ENCODE measurements at regions not wholly inside any gene's neighbourhood (a gene's known extent, or its start where the extent isn't known, plus 50 kb on each side); places are given as distances from the start of the nearest gene placed in this dataset.

GRCh38 chr2:150045601-150046000 is 441.9 kb downstream of the RND3 start:
- no peak overlapping the region for H3K27ac ChIP-seq (ENCODE audit: low read length)
- no CpG with 5 or more reads among the region's 4 CpGs for WGBS (ENCODE audit: insufficient coverage, insufficient read length)
- H3K36me3 ChIP-seq (ENCODE audit: control insufficient read depth, insufficient read depth, low read length): no peaks in the 10 kb centered on the region
- no peaks in the 10 kb centered on the region; the same call in 1 of the 2 replicates for H3K4me1 ChIP-seq (ENCODE audit: control insufficient read depth, insufficient read depth, low read length)
- no peak overlapping the region for H3K4me3 ChIP-seq (ENCODE audit: low read length)
- no peak for DNase-seq (ENCODE audit: low read depth, low spot score)
- H3K27me3 ChIP-seq (ENCODE audit: control insufficient read depth, insufficient read depth, low read length): no peaks in the 10 kb centered on the region
- no peaks in the 10 kb centered on the region for H3K9me3 ChIP-seq (ENCODE audit: control insufficient read depth, insufficient read depth, low read length)

GRCh38 chr2:150043172-150043500 is 444.3 kb downstream of the RND3 start:
- H3K4me1 ChIP-seq (ENCODE audit: control insufficient read depth, insufficient read depth, low read length): no peaks in the 10 kb centered on the region; the same call in 1 of the 2 replicates
- no peaks in the 10 kb centered on the region for H3K27me3 ChIP-seq (ENCODE audit: control insufficient read depth, insufficient read depth, low read length)
- no peaks in the 10 kb centered on the region for H3K36me3 ChIP-seq (ENCODE audit: control insufficient read depth, insufficient read depth, low read length)
- H3K27ac ChIP-seq (ENCODE audit: low read length): no peak overlapping the region
- no peak for DNase-seq (ENCODE audit: low read depth, low spot score)
- no peaks in the 10 kb centered on the region for H3K9me3 ChIP-seq (ENCODE audit: control insufficient read depth, insufficient read depth, low read length)
- no peak overlapping the region for H3K4me3 ChIP-seq (ENCODE audit: low read length)
- WGBS (ENCODE audit: insufficient coverage, insufficient read length): no CpG with 5 or more reads among the region's 2 CpGs

GRCh38 chr2:150042500-150043171 is 444.8 kb downstream of the RND3 start:
- H3K4me3 ChIP-seq (ENCODE audit: low read length): no peak overlapping the region
- H3K36me3 ChIP-seq (ENCODE audit: control insufficient read depth, insufficient read depth, low read length): no peaks in the 10 kb centered on the region
- no peak for DNase-seq (ENCODE audit: low read depth, low spot score)
- WGBS (ENCODE audit: insufficient coverage, insufficient read length): no CpG with 5 or more reads among the region's 5 CpGs
- no peaks in the 10 kb centered on the region for H3K27me3 ChIP-seq (ENCODE audit: control insufficient read depth, insufficient read depth, low read length)
- no peaks in the 10 kb centered on the region; the same call in 1 of the 2 replicates for H3K4me1 ChIP-seq (ENCODE audit: control insufficient read depth, insufficient read depth, low read length)
- no peak overlapping the region for H3K27ac ChIP-seq (ENCODE audit: low read length)
- H3K9me3 ChIP-seq (ENCODE audit: control insufficient read depth, insufficient read depth, low read length): no peaks in the 10 kb centered on the region

GRCh38 chr2:150041722-150042425 is 445.6 kb downstream of the RND3 start:
- Histone ChIP-seq H3K36me3 (ENCODE audit: control insufficient read depth, insufficient read depth, low read length) (no peaks in the 10 kb centered on the region), H3K27me3 (ENCODE audit: control insufficient read depth, insufficient read depth, low read length) (no peaks in the 10 kb centered on the region), H3K4me1 (ENCODE audit: control insufficient read depth, insufficient read depth, low read length) (no peaks in the 10 kb centered on the region; the same call in 1 of the 2 replicates), H3K4me3 (ENCODE audit: low read length) (no peak overlapping the region), H3K27ac (ENCODE audit: low read length) (no peak overlapping the region), H3K9me3 (ENCODE audit: control insufficient read depth, insufficient read depth, low read length) (no peaks in the 10 kb centered on the region)
- WGBS (ENCODE audit: insufficient coverage, insufficient read length): no CpG with 5 or more reads among the region's 8 CpGs
- DNase-seq (ENCODE audit: low read depth, low spot score): no peak

- H3K4me3 ChIP-seq (ENCODE audit: low read length): no peak overlapping the region
- H3K9me3 ChIP-seq (ENCODE audit: control insufficient read depth, insufficient read depth, low read length): no peaks in the 10 kb centered on the region
- DNase-seq (ENCODE audit: low read depth, low spot score): no peak
Measured at GRCh38 chr2:150036622-150037021, 449.0 kb upstream of the MMADHC start.

GRCh38 chr2:150034665-150035064 is 447.1 kb upstream of the MMADHC start:
- H3K4me1 ChIP-seq (ENCODE audit: control insufficient read depth, insufficient read depth, low read length): no peaks in the 10 kb centered on the region
- no peak overlapping the region for H3K4me3 ChIP-seq (ENCODE audit: low read length)
- H3K27me3 ChIP-seq (ENCODE audit: control insufficient read depth, insufficient read depth, low read length): no peaks in the 10 kb centered on the region
- H3K27ac ChIP-seq (ENCODE audit: low read length): no peak overlapping the region
- H3K36me3 ChIP-seq (ENCODE audit: control insufficient read depth, insufficient read depth, low read length): no peaks in the 10 kb centered on the region
- DNase-seq (ENCODE audit: low read depth, low spot score): no peak
- no peaks in the 10 kb centered on the region for H3K9me3 ChIP-seq (ENCODE audit: control insufficient read depth, insufficient read depth, low read length)
- WGBS (ENCODE audit: insufficient coverage, insufficient read length): no CpG with 5 or more reads among the region's 3 CpGs

More at GRCh38 chr2:150036622-150037021, 449.0 kb upstream of the MMADHC start:
- Histone ChIP-seq H3K27ac (ENCODE audit: low read length) (no peak overlapping the region), H3K27me3 (ENCODE audit: control insufficient read depth, insufficient read depth, low read length) (no peaks in the 10 kb centered on the region), H3K4me1 (ENCODE audit: control insufficient read depth, insufficient read depth, low read length) (no peaks in the 10 kb centered on the region), H3K36me3 (ENCODE audit: control insufficient read depth, insufficient read depth, low read length) (no peaks in the 10 kb centered on the region)

GRCh38 chr2:150030436-150031190 is 443.0 kb upstream of the MMADHC start:
- no peak overlapping the region for H3K27ac ChIP-seq (ENCODE audit: low read length)
- no peaks in the 10 kb centered on the region for H3K36me3 ChIP-seq (ENCODE audit: control insufficient read depth, insufficient read depth, low read length)
- DNase-seq (ENCODE audit: low read depth, low spot score): no peak
- no peaks in the 10 kb centered on the region for H3K9me3 ChIP-seq (ENCODE audit: control insufficient read depth, insufficient read depth, low read length)
- no peak overlapping the region for H3K4me3 ChIP-seq (ENCODE audit: low read length)
- WGBS (ENCODE audit: insufficient coverage, insufficient read length): no CpG with 5 or more reads among the region's 3 CpGs
- H3K27me3 ChIP-seq (ENCODE audit: control insufficient read depth, insufficient read depth, low read length): no peaks in the 10 kb centered on the region
- H3K4me1 ChIP-seq (ENCODE audit: control insufficient read depth, insufficient read depth, low read length): no peaks in the 10 kb centered on the region

- H3K27ac ChIP-seq (ENCODE audit: low read length): no peak overlapping the region
- H3K4me3 ChIP-seq (ENCODE audit: low read length): no peak overlapping the region
- no peaks in the 10 kb centered on the region for H3K36me3 ChIP-seq (ENCODE audit: control insufficient read depth, insufficient read depth, low read length)
- H3K27me3 ChIP-seq (ENCODE audit: control insufficient read depth, insufficient read depth, low read length): no peaks in the 10 kb centered on the region
- no peak for DNase-seq (ENCODE audit: low read depth, low spot score)
- WGBS (ENCODE audit: insufficient coverage, insufficient read length): no CpG with 5 or more reads among the region's 2 CpGs
- no peaks in the 10 kb centered on the region for H3K4me1 ChIP-seq (ENCODE audit: control insufficient read depth, insufficient read depth, low read length)
- H3K9me3 ChIP-seq (ENCODE audit: control insufficient read depth, insufficient read depth, low read length): no peaks in the 10 kb centered on the region
Measured at GRCh38 chr2:150028322-150028721, 440.7 kb upstream of the MMADHC start.

GRCh38 chr2:150027164-150027563 is 439.6 kb upstream of the MMADHC start:
- Histone ChIP-seq H3K27ac (ENCODE audit: low read length) (no peak overlapping the region), H3K27me3 (ENCODE audit: control insufficient read depth, insufficient read depth, low read length) (no peaks in the 10 kb centered on the region), H3K36me3 (ENCODE audit: control insufficient read depth, insufficient read depth, low read length) (no peaks in the 10 kb centered on the region), H3K9me3 (ENCODE audit: control insufficient read depth, insufficient read depth, low read length) (no peaks in the 10 kb centered on the region), H3K4me3 (ENCODE audit: low read length) (no peak overlapping the region), H3K4me1 (ENCODE audit: control insufficient read depth, insufficient read depth, low read length) (no peaks in the 10 kb centered on the region)
- no peak for DNase-seq (ENCODE audit: low read depth, low spot score)
- no CpG with 5 or more reads among the region's 4 CpGs for WGBS (ENCODE audit: insufficient coverage, insufficient read length)

GRCh38 chr2:150023663-150024062 is 436.1 kb upstream of the MMADHC start:
- Histone ChIP-seq H3K27me3 (ENCODE audit: control insufficient read depth, insufficient read depth, low read length) (no peaks in the 10 kb centered on the region), H3K36me3 (ENCODE audit: control insufficient read depth, insufficient read depth, low read length) (no peaks in the 10 kb centered on the region), H3K4me1 (ENCODE audit: control insufficient read depth, insufficient read depth, low read length) (no peaks in the 10 kb centered on the region), H3K4me3 (ENCODE audit: low read length) (no peak overlapping the region), H3K27ac (ENCODE audit: low read length) (no peak overlapping the region), H3K9me3 (ENCODE audit: control insufficient read depth, insufficient read depth, low read length) (no peaks in the 10 kb centered on the region)
- no peak for DNase-seq (ENCODE audit: low read depth, low spot score)
